KMS-11 (cell line): ENCODE measurements at regions not wholly inside any gene's neighbourhood (a gene's known extent, or its start where the extent isn't known, plus 50 kb on each side); places are given as distances from the start of the nearest gene placed in this dataset.

Experiments used
- H2AFZ ChIP-seq: fragments of 200-600 bp; sonication (generic); 2 replicates; pipeline ENCODE4 v1.6.1; 2016; ENCODE audit warnings: antibody characterized with exemption, mixed run types, low read depth
- H3K27ac ChIP-seq: fragments of 200-600 bp; sonication (generic); 2 replicates; pipeline ENCODE4 v1.6.1; 2016; ENCODE audit warnings: mild to moderate bottlenecking, mixed run types
- H3K27me3 ChIP-seq: fragments of 200-600 bp; sonication (generic); 2 replicates; pipeline ENCODE4 v1.6.1; 2017; ENCODE audit warnings: mild to moderate bottlenecking, low read depth, mixed run types, moderate library complexity; ENCODE audit not compliant: insufficient read depth
- H3K36me3 ChIP-seq: fragments of 200-600 bp; sonication (generic); 2 replicates; pipeline ENCODE4 v1.6.1; 2017; ENCODE audit warnings: mild to moderate bottlenecking, mixed run types; ENCODE audit not compliant: insufficient read depth
- H3K4me1 ChIP-seq: fragments of 200-600 bp; sonication (generic); 2 replicates; pipeline ENCODE4 v1.6.1; 2016; ENCODE audit warnings: mild to moderate bottlenecking, low read depth, mixed run types; ENCODE audit not compliant: poor library complexity, severe bottlenecking
- H3K4me2 ChIP-seq: fragments of 200-600 bp; sonication (generic); 2 replicates; pipeline ENCODE4 v1.7.0; 2016; ENCODE audit warnings: mild to moderate bottlenecking, mixed run types
- H3K4me3 ChIP-seq: fragments of 200-600 bp; sonication (generic); IDR thresholded peaks from 2 replicates; pipeline ENCODE4 v1.6.1; 2017; ENCODE audit warnings: low read depth, low read length, mixed read lengths; ENCODE audit not compliant: insufficient read depth
- H3K79me2 ChIP-seq: fragments of 200-600 bp; sonication (generic); 2 replicates; pipeline ENCODE4 v1.6.1; 2016; ENCODE audit warnings: low read depth, mixed run types; ENCODE audit not compliant: insufficient read depth
- H3K9ac ChIP-seq: fragments of 200-600 bp; sonication (generic); 2 replicates; pipeline ENCODE4 v1.6.1; 2016; ENCODE audit warnings: mild to moderate bottlenecking, mixed run types
- H4K20me1 ChIP-seq: fragments of 200-600 bp; sonication (generic); 2 replicates; pipeline ENCODE4 v1.6.1; 2016; ENCODE audit warnings: mild to moderate bottlenecking, mixed run types; ENCODE audit not compliant: insufficient read depth
- TF ChIP-seq, protein P1 (sequence below): fragments of 200-600 bp; sonication (generic); conservative IDR thresholded peaks from 2 replicates; pipeline ENCODE4 v1.6.1; 2017; ENCODE audit warnings: low read depth, mild to moderate bottlenecking, antibody characterized with exemption, low read length, moderate library complexity, mixed read lengths

DNA sequence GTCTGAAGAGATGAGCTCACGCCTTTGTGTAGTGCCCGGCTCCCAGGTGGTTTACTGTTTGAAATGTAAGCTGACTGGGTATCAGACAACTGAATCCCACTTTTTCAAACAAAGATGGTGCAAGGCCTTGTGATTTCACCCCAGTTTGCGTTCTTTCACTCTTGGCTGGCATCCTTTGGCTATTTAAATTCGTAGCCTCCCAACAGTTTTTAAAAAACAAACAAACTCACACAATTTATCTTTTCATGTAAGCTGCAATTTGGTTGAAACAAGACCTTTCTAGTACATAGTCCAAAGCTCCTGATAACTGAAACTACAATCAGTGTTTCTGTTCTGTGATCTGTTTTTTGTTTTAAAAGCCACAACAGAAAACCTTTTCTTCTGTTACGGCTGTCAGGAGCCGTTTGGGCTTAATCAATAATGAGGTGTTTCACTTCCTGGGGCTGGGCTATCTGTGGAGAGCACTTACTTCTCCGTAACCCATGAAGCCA is 65.1 kb upstream of the NPAS1 start:
- peak overlapping the region; percentile 57 for H3K9ac ChIP-seq
- peak overlapping the region; percentile 23 for H3K4me3 ChIP-seq
- peak overlapping the region; percentile 79 for H3K4me2 ChIP-seq
- peaks cover 26% of the 10 kb centered on the region for H3K79me2 ChIP-seq
- peaks cover 96% of the 10 kb centered on the region for H3K4me1 ChIP-seq
- no peaks in the 10 kb centered on the region for H3K27me3 ChIP-seq
- no peaks in the 10 kb centered on the region for H4K20me1 ChIP-seq
- H3K27ac ChIP-seq = peak overlapping the region; percentile 89
- no peaks in the 10 kb centered on the region for H3K36me3 ChIP-seq
- TF ChIP-seq, protein P1, sequence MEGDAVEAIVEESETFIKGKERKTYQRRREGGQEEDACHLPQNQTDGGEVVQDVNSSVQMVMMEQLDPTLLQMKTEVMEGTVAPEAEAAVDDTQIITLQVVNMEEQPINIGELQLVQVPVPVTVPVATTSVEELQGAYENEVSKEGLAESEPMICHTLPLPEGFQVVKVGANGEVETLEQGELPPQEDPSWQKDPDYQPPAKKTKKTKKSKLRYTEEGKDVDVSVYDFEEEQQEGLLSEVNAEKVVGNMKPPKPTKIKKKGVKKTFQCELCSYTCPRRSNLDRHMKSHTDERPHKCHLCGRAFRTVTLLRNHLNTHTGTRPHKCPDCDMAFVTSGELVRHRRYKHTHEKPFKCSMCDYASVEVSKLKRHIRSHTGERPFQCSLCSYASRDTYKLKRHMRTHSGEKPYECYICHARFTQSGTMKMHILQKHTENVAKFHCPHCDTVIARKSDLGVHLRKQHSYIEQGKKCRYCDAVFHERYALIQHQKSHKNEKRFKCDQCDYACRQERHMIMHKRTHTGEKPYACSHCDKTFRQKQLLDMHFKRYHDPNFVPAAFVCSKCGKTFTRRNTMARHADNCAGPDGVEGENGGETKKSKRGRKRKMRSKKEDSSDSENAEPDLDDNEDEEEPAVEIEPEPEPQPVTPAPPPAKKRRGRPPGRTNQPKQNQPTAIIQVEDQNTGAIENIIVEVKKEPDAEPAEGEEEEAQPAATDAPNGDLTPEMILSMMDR = no peak
- no peak overlapping the region for H2AFZ ChIP-seq

DNA sequence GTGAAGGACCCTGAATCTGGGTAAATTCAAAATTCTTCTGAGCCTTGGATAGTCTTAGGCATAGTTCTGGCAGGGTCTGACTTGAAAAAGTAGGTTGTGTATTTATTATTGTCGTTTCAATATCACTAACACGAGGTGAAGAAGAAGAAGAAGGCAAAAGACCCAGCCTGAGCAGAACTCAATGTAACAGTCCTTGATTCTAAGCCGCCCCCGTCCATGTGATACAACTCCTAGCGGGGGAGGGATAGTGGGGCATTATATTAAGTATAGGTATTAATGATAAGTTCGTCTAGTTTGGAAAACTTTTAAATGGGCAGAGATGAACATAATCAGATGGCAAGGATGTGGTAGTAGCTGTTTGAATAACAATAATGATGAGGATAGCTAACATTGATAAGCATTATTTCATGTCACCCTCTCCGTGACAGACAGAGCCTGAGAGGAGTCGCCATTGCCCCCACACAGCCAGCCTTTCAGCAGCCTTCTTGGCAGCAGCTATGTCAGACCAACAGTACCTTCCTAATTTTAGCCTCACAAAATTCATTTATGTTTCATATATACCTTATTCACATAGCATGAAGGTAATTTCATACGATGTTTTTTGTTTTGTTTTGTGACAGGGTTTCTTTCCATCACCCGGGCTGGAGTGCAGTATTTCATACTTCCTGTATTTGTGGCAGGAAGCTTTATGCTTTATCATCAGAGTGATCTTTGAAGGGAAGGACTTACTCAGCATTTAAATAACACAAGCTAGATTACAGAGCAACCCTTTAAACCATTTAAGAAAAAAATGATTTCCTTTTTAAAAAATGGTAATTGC is 64.4 kb upstream of the NPAS1 start:
- Histone ChIP-seq H3K27me3 (no peaks in the 10 kb centered on the region), H3K79me2 (peaks cover 32% of the 10 kb centered on the region), H2AFZ (no peak overlapping the region; the same call in 1 of the 2 replicates), H3K4me2 (peak overlapping the region; percentile 79), H3K4me3 (no peak overlapping the region), H4K20me1 (no peaks in the 10 kb centered on the region), H3K27ac (peak overlapping the region; percentile 89), H3K4me1 (peaks cover 96% of the 10 kb centered on the region), H3K36me3 (no peaks in the 10 kb centered on the region), H3K9ac (peak overlapping the region; percentile 57)
- TF ChIP-seq, protein P1 = no peak

DNA sequence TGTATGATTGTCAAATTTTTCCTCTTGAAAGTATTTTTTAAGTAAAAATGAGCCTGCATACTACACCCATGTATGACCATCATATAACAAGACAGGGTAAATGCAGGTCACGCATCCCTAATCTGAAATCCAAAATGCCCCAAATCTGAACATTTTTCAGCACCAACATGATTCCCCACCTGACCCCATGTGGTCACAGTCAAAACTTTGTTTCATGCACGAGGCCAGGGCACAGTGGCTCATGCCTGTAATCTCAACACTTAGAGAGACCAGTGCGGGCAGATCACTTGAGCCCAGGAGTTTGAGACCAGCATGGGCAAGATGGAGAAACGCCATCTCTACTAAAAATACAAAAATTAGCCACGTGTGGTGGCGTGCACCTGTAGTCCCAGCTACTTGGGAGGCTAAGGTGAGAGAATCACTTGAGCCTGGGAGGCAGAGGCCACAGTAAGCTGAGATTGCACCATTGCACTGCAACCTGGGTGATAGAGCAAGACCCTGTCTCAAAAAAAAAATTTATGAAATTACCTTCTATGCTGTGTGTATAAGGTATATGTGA is 63.7 kb upstream of the NPAS1 start:
- TF ChIP-seq, protein P1 = no peak
- no peak overlapping the region for H3K4me3 ChIP-seq
- peaks cover 38% of the 10 kb centered on the region for H3K79me2 ChIP-seq

DNA sequence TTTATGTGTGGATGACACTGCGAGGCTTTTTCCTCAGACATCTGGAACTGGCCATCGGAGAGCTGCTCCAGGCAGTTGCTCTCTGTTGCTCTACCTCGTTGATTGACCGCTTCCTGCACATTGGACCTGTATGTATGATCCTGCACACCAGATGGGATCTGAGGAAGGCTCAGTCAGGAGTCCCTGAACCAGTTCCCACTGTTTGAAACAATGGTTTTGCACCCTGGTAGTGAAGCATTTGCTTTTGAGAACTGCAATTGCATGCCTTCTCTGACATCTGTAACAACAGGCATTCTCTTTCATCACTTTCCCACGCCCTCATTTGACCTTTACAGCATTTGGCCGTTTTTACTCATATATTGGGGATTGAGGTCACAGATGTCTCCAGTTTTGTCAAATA is 61.1 kb upstream of the NPAS1 start:
- peak overlapping the region; percentile 61 for H3K4me2 ChIP-seq
- no peak overlapping the region; the same call in 1 of the 2 replicates for H3K9ac ChIP-seq
- peaks cover 38% of the 10 kb centered on the region; the same call in 1 of the 2 replicates for H3K79me2 ChIP-seq
- no peaks in the 10 kb centered on the region for H3K27me3 ChIP-seq
- TF ChIP-seq, protein P1 = no peak
- H3K4me3 ChIP-seq = no peak overlapping the region
- no peak overlapping the region for H2AFZ ChIP-seq
- peaks cover 88% of the 10 kb centered on the region for H3K4me1 ChIP-seq
- no peaks in the 10 kb centered on the region for H4K20me1 ChIP-seq
- H3K27ac ChIP-seq = peak overlapping the region; percentile 31; the same call in 1 of the 2 replicates
- no peaks in the 10 kb centered on the region; the same call in 1 of the 2 replicates for H3K36me3 ChIP-seq

More for the DNA sequence above, 63.7 kb upstream of the NPAS1 start:
- Histone ChIP-seq H3K4me1 (peaks cover 91% of the 10 kb centered on the region), H3K27me3 (no peaks in the 10 kb centered on the region), H2AFZ (no peak overlapping the region; the same call in 1 of the 2 replicates), H3K27ac (peak overlapping the region; percentile 89), H4K20me1 (no peaks in the 10 kb centered on the region), H3K4me2 (peak overlapping the region; percentile 79), H3K36me3 (no peaks in the 10 kb centered on the region), H3K9ac (peak overlapping the region; percentile 57)
